ENCODE measurements at regions not wholly inside any gene's neighbourhood (a gene's known extent, or its start where the extent isn't known, plus 50 kb on each side); places are given as distances from the start of the nearest gene placed in this dataset.
"Not testable (repeated sequence)": the region's sequence is repeated elsewhere in the genome, so short reads cannot be mapped to it uniquely, and the experiment has no call there.

DNA sequence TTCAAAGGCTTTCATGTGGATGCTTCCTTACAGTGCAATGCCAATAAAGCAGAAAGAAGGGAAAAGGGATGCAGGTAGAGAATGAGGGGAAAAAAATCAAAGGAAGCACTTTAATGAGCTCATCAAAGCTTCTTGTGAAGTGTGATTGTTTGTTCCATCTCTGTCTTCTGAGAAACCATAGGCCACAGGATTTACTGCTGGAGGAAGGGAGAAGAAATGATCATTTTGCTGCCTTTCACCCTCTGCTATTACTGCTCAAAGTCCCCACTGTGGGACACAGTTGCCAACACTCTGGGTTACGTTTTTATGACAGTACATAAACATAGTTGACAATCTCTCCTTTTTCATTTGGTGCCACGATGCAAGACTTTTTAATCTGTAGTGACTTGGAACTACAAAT, 558.0 kb upstream of the TECRL start:
- DNase-seq: no peak

GRCh38 chr4:64960516-64960915, 551.3 kb upstream of the TECRL start:
- DNase-seq: no peak

DNA sequence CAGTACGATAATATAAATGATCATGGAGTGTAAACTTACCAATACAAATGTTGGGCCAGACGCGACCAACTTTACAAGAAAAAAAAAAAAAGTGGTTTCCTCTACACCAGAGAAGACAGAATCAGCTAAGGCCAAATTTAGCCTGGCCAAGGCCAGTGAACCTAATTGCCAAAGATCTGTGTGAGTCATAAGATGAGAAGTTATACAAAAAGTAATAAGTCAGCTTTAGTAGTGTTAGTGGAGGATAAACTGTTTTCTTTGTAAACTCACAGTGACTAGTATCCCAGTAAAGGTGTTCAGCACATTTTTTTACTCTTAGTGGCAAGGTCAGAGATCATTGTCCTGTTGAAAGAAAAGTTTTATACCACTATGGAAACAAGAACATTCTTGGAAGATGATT, 531.4 kb upstream of the TECRL start:
- no peak for DNase-seq

DNA sequence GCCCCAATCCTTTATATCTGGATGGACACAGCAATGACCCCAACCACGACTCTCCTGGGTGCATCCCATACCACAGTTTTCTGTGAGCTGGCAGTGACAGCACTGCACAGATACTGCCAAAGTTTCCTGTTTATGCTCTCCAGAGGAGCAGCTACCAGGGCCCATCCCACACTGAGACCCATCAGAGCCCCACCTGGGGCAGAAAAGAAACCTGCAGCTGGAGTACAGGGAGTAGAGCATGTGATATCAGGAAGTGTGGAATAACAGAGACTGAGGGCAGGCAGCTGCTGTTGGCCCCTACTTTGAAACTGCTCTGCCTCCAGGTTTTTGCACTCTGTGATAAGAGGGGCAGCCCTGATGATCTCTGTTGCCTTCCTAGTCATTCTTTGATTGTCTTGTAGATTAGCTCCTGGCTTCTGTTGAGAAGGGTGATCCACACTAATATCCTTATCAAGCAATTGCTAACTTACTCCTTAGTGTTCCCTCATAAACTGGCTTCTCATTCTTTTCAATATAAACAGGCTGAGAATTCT, 526.3 kb upstream of the TECRL start:
- DNase-seq: no peak

DNA sequence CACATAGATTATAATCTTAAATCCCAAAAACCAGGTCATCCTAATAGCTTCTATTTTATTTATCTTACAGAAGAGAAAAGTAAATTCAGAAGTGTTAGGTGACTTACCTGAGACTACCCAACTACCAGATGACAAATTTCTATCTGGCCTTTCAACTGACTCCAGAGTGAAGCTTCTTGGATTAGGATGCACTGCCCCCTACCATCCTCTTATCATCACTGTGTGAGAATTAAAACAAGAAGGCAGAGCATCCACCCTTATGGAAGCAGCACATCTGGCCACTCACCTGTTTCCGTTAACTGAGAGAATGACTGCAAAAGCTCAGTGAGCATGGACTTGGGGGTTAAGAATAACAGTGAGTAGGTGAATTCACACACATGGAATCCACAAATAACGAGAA, 502.6 kb upstream of the TECRL start:
- DNase-seq: no peak

- DNase-seq: no peak
Measured at GRCh38 chr4:64903986-64904385, 494.7 kb upstream of the TECRL start.

DNA sequence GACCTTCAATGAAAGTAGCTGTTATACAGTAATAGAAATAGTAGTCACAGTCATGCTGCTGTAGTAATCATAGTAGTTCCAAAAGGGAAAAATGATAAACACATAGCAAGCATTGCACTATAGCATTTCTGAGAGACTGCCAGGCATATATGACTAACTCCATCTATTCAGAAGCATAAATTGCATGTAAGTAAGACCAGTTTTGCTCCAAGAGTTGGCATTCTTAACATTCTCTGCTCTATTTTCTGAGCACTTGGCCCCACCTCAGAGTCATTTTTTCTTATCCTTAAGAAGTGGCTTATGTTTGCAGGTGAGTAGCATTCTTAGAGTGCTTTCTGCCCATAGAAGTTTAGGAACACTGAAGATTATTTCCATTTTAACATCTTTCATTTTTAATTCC, 490.3 kb upstream of the TECRL start:
- no peak for DNase-seq

DNA sequence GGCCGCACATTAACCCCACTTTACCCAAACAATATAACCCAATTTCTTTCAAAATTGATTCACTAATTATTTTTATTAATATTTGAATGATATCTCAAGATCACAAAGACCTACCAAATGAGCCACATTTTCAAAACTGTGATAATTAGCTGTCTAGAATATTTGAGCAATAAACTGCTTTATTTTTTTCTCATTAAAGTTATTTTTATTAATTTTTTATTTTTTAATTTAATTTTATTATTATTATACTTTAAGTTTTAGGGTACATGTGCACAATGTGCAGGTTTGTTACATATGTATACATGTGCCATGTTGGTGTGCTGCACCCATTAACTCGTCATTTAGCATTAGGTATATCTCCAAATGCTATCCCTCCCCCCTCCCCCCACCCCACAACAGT, 489.8 kb upstream of the TECRL start:
- not testable (repeated sequence) for DNase-seq

GRCh38 chr4:64897683-64898082, 488.4 kb upstream of the TECRL start:
- DNase-seq: no peak

DNA sequence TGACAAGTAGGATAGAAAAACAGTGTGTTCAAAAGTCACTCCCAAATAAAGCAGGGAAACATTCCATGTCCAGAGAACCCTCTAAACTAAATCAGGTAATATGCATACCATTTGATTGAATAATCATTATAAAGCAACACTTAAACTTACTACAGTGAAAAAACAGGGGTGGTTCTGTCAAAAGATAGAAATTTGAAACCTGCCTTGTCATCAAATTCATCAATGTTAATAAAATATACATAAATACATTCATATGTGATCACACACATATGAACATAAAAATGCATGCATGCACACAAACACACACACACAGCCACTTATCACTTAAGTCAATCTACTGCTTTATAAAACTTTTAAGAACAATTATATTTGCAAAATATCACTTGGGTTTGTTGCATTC, 485.8 kb upstream of the TECRL start:
- DNase-seq: no peak

GRCh38 chr4:64893205-64893604, 484.0 kb upstream of the TECRL start:
- DNase-seq: no peak

GRCh38 chr4:64889906-64890610, 480.8 kb upstream of the TECRL start:
- no peak for DNase-seq

DNA sequence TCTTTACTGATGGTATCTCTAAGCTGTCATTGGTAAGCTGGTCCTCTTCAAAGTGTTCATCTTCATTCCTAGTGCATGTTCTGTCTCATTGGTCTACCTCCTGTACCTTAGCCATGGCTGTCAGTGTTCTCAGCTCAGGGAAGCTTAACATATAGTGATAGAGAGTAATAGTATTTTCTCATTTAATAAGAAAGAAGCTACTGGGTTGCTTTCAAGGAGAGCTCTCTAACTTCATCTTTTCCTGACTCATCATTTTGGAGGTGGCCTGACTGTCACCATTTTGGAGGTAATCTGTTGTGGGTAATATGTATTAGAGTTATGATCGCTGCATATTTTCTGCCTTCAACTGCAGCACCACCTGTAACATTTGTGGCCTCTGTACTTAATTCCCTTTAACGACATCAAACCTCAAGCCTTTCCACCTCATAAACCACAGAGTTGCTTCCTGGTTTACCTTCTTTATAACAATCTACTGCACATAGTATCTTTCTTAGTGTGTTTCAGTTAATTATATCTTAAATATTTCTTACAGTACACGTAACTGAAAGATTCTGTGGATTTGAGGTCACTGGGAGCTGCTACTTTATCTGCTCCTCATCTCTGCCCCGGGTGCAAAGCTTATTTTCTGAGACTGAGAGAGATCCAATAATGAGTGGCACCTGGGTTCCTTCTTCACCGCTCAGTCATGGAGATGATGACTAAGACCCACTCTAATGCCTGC, 474.0 kb upstream of the TECRL start:
- peak in 1 of 5 donors; percentile 8 for DNase-seq

- peak in 1 of 5 donors; percentile 6 for DNase-seq
Measured at GRCh38 chr4:64882311-64883086, 473.2 kb upstream of the TECRL start.

DNA sequence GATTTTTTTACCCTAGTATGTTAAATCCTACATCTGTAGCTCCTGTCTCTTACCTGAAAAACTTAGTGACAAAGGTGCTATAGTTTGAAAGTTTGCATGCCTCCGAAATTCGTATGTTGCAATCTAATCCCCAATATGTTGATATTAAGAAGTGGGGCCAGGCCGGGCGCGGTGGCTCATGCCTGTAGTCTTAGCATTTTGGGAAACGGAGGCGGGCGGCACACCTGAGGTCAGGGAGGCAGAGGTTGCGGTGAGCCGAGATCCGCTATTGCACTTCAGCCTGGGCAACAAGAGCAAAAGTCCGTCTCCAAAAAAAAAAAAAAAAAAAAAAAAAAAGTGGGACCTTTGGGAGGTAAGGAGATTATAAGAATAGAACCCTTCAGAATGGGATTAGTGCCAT, 471.3 kb upstream of the TECRL start:
- DNase-seq: no peak

GRCh38 chr4:64876021-64876420, 466.8 kb upstream of the TECRL start:
- DNase-seq: no peak

DNA sequence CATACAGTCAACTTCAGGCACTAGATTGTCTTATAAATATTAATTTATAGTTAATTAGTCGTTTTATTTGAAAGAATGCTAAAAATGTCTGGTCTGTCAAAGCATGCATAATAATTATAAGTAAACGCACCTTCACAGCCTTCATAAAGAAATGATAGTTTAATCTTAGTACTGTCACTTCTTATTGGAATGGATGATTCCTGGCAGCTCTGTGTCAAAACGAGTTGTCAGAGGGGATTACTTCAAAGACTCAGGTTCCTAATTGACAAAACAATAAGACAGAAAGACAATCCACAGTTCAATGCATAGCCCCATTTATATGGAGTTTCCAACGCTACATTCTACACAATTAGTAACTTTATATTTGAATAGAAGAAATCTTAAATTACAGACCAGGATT, 461.3 kb upstream of the TECRL start:
- DNase-seq: no peak

- no peak for DNase-seq
Measured at GRCh38 chr4:64857815-64858214, 448.6 kb upstream of the TECRL start.

DNA sequence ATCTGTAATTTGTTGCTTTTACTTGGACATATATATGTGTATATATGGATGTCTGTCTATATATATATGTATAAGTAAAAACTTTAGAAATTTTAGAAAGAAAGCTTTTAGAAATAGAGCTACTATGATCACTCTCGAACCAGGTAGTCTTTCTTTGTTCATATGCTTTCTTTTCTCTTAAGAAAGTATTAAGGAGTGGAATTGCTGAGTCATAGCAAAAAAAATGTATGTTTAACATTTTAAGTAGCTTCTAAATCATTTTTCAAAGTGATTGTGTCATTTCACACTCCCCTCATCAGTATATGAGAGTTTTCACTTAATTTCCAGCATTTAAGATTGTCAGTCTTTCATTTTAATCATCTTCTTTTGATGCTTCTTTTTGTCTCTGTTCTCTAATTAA, 447.9 kb upstream of the TECRL start:
- no peak for DNase-seq

GRCh38 chr4:64846417-64846816, 437.2 kb upstream of the TECRL start:
- DNase-seq: no peak

GRCh38 chr4:64829749-64830148, 420.5 kb upstream of the TECRL start:
- DNase-seq: no peak

DNA sequence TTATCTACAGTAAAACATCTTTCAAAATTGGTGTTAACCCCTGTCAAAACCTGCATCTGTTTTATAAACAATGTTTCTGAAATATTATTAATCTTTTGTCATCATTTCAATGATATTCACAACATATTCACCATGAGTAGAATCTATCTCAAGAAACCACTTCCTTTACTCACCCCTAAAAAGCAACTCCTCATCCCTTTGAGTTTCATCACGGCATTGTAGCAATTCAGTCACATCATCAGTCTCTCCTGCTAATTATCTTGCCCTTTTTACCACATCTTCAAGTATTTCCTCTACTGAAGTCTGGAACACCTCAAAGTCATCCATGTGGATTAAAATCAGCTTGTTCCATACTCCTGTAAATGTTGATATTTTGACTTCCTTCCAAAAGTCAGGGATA, 415.3 kb upstream of the TECRL start:
- DNase-seq: no peak

DNA sequence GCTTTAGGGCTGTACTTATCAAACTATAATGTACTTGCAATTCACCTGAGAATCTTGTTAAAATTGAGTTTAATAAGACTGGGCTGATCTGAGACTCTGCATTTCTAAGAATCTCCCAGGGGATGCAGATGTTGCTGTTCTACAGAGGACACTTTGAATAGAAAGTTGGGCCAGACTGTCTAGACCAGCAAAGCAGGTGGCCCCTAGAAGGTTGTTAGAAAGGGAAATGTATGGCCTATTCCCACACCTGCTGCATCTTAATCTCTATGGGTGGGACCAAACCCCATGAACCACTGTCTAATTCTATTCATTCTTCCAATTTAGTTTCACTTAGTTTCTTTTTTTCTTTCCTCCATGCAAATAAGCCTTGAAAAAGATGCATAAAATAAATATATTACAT, 413.2 kb upstream of the TECRL start:
- no peak for DNase-seq
